ENCODE measurements at regions not wholly inside any gene's neighbourhood (a gene's known extent, or its start where the extent isn't known, plus 50 kb on each side); places are given as distances from the start of the nearest gene placed in this dataset.

GRCh38 chr11:38272376-38272775 lies 1674.3 kb upstream of the RAG2 start:
- Histone ChIP-seq H3K4me3 (ENCODE audit: low read depth, low read length) (no peak overlapping the region), H3K9me3 (ENCODE audit: control insufficient read depth, insufficient read depth, low read length) (peaks cover 4% of the 10 kb centered on the region; the same call in 1 of the 2 replicates), H3K27me3 (ENCODE audit: control insufficient read depth, insufficient read depth, low read length) (no peaks in the 10 kb centered on the region), H3K27ac (ENCODE audit: low read depth, low read length) (no peak overlapping the region)
- no peak for DNase-seq (ENCODE audit: low read depth, low spot score)
- ChIA-PET CTCF (interaction anchor here (0.7 kb wide), 1 partner anchor 210 kb away, joined by 3 read pairs; no protein-coding TSS in a partner anchor), POLR2A (no interaction called here)
- TF ChIP-seq CTCF (IDR thresholded peaks at IDR 0.05; ENCODE audit: low read depth, low read length) = no peak

- peaks cover 4% of the 10 kb centered on the region; the same call in 1 of the 2 replicates for H3K9me3 ChIP-seq (ENCODE audit: control insufficient read depth, insufficient read depth, low read length)
- no peak for TF ChIP-seq CTCF (IDR thresholded peaks at IDR 0.05; ENCODE audit: low read depth, low read length)
- ChIA-PET POLR2A (no interaction called here), CTCF (no interaction called here)
- H3K4me3 ChIP-seq (ENCODE audit: low read depth, low read length) = no peak overlapping the region
- no peaks in the 10 kb centered on the region for H3K27me3 ChIP-seq (ENCODE audit: control insufficient read depth, insufficient read depth, low read length)
- DNase-seq (ENCODE audit: low read depth, low spot score) = no peak
- no peak overlapping the region for H3K27ac ChIP-seq (ENCODE audit: low read depth, low read length)
These were observed 1668.7 kb upstream of the RAG2 start for GRCh38 chr11:38266691-38267090.

DNA sequence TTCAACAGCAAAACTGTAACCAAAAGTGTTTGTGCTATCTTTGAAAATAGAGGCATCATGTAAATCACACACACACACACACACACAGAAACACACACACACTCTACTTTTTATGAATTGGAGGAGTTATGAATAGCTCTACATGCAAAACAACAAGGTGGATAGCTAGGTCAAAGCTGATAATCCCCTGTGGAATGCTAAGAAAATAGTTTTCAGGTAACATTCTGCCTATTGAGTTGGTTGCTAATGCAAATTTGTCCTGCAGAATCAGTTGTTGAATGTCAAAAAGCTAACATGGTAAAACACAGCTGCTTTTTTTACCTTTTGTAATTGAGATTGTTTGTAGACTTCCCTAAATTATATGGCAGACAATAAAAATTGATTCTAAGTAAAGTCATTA lies 1658.4 kb upstream of the RAG2 start:
- DNase-seq (ENCODE audit: low read depth, low spot score) = no peak
- ChIA-PET CTCF (no interaction called here), POLR2A (no interaction called here)
- no peaks in the 10 kb centered on the region for H3K27me3 ChIP-seq (ENCODE audit: control insufficient read depth, insufficient read depth, low read length)
- no peak overlapping the region for H3K4me3 ChIP-seq (ENCODE audit: low read depth, low read length)
- H3K27ac ChIP-seq (ENCODE audit: low read depth, low read length) = no peak overlapping the region
- no peak for TF ChIP-seq CTCF (IDR thresholded peaks at IDR 0.05; ENCODE audit: low read depth, low read length)
- H3K9me3 ChIP-seq (ENCODE audit: control insufficient read depth, insufficient read depth, low read length) = no peaks in the 10 kb centered on the region; the same call in 1 of the 2 replicates

- POLR2A ChIA-PET = no interaction called here
- no peaks in the 10 kb centered on the region for H3K27me3 ChIP-seq (ENCODE audit: control insufficient read depth, insufficient read depth, low read length)
- H3K27ac ChIP-seq (ENCODE audit: low read depth, low read length) = no peak overlapping the region
- no peak for DNase-seq (ENCODE audit: low read depth, low spot score)
- CTCF ChIA-PET = no interaction called here
- TF ChIP-seq CTCF (IDR thresholded peaks at IDR 0.05; ENCODE audit: low read depth, low read length) = no peak
- peaks cover 8% of the 10 kb centered on the region for H3K9me3 ChIP-seq (ENCODE audit: control insufficient read depth, insufficient read depth, low read length)
- H3K4me3 ChIP-seq (ENCODE audit: low read depth, low read length) = no peak overlapping the region
These were observed 1656.9 kb upstream of the RAG2 start for GRCh38 chr11:38254913-38255312.

GRCh38 chr11:38252620-38253019 lies 1654.6 kb upstream of the RAG2 start:
- ChIA-PET POLR2A (no interaction called here), CTCF (no interaction called here)
- no peaks in the 10 kb centered on the region for H3K27me3 ChIP-seq (ENCODE audit: control insufficient read depth, insufficient read depth, low read length)
- TF ChIP-seq CTCF (IDR thresholded peaks at IDR 0.05; ENCODE audit: low read depth, low read length) = no peak
- peaks cover 11% of the 10 kb centered on the region for H3K9me3 ChIP-seq (ENCODE audit: control insufficient read depth, insufficient read depth, low read length)
- DNase-seq (ENCODE audit: low read depth, low spot score) = no peak
- H3K27ac ChIP-seq (ENCODE audit: low read depth, low read length) = no peak overlapping the region
- no peak overlapping the region for H3K4me3 ChIP-seq (ENCODE audit: low read depth, low read length)
